Osteoblast (primary cell): ENCODE measurements at regions not wholly inside any gene's neighbourhood (a gene's known extent, or its start where the extent isn't known, plus 50 kb on each side); places are given as distances from the start of the nearest gene placed in this dataset.

Experiments
- DNase-seq: peaks from one replicate; pipeline ENCODE4 v3.0.0; 2011; ENCODE audit warnings: low spot score, mixed read lengths; ENCODE audit not compliant: insufficient read length; ENCODE audit errors: missing footprints
- H2AFZ ChIP-seq: 2 replicates; pipeline ENCODE4 v1.6.0; 2011; ENCODE audit warnings: mild to moderate bottlenecking, low read length
- H3K27ac ChIP-seq: 2 replicates; pipeline ENCODE4 v1.5.1; 2011; ENCODE audit warnings: mild to moderate bottlenecking, low read depth, low read length, moderate library complexity
- H3K27me3 ChIP-seq: 2 replicates; pipeline ENCODE4 v1.6.0; 2012; ENCODE audit warnings: mild to moderate bottlenecking, control low read depth, inconsistent platforms, low read length, moderate library complexity; ENCODE audit not compliant: insufficient read depth
- H3K36me3 ChIP-seq: 2 replicates; pipeline ENCODE4 v1.5.1; 2011; ENCODE audit warnings: mild to moderate bottlenecking, low read length, control low read depth, moderate library complexity; ENCODE audit not compliant: insufficient read depth
- H3K4me1 ChIP-seq: 2 replicates; pipeline ENCODE4 v1.5.1; 2011; ENCODE audit warnings: mild to moderate bottlenecking, low read length, control low read depth, moderate library complexity; ENCODE audit not compliant: insufficient read depth
- H3K4me2 ChIP-seq: 2 replicates; pipeline ENCODE4 v1.6.0; 2011; ENCODE audit warnings: mild to moderate bottlenecking, low read length; ENCODE audit not compliant: insufficient read depth
- H3K4me3 ChIP-seq: fragments of 200-600 bp; sonication (generic); 3 replicates; pipeline ENCODE4 v1.5.1; 2012; ENCODE audit warnings: mild to moderate bottlenecking, low read length, inconsistent platforms; ENCODE audit not compliant: insufficient read depth
- H3K79me2 ChIP-seq: 2 replicates; pipeline ENCODE4 v1.6.0; 2012; ENCODE audit warnings: mild to moderate bottlenecking, low read length, control low read depth, inconsistent platforms; ENCODE audit not compliant: insufficient read depth
- H3K9me3 ChIP-seq: 2 replicates; pipeline ENCODE4 v1.5.1; 2011; ENCODE audit warnings: low read depth, low read length, control low read depth
- H4K20me1 ChIP-seq: 2 replicates; pipeline ENCODE4 v1.6.0; 2012; ENCODE audit warnings: mild to moderate bottlenecking, low read length, control low read depth; ENCODE audit not compliant: insufficient read depth
- CTCF ChIP-seq: IDR thresholded peaks from 2 replicates; pipeline ENCODE4 v1.5.1; 2011; ENCODE audit warnings: mild to moderate bottlenecking, low read depth, low read length, moderate library complexity; ENCODE audit errors: extremely low read depth

GRCh38 chr7:33742999-33743587, 162.2 kb upstream of the BMPER start:
- no peaks in the 10 kb centered on the region for H3K9me3 ChIP-seq
- H3K27ac ChIP-seq: peak overlapping the region; percentile 78
- no peaks in the 10 kb centered on the region for H3K27me3 ChIP-seq
- H3K4me2 ChIP-seq: peak overlapping the region; percentile 42
- no peaks in the 10 kb centered on the region for H3K79me2 ChIP-seq
- peak overlapping the region; percentile 52 for H2AFZ ChIP-seq
- no peaks in the 10 kb centered on the region for H3K36me3 ChIP-seq
- H3K4me3 ChIP-seq: no peak overlapping the region
- no peaks in the 10 kb centered on the region for H4K20me1 ChIP-seq
- H3K4me1 ChIP-seq: peaks cover 25% of the 10 kb centered on the region
- TF ChIP-seq CTCF: no peak
- DNase-seq: peak; percentile 49

GRCh38 chr7:33743594-33743993, 161.7 kb upstream of the BMPER start:
- no peaks in the 10 kb centered on the region for H3K27me3 ChIP-seq
- H3K4me2 ChIP-seq: peak overlapping the region; percentile 42
- no peaks in the 10 kb centered on the region for H3K79me2 ChIP-seq
- no peaks in the 10 kb centered on the region for H3K9me3 ChIP-seq
- H3K27ac ChIP-seq: peak overlapping the region; percentile 78
- H3K4me1 ChIP-seq: peaks cover 25% of the 10 kb centered on the region
- H4K20me1 ChIP-seq: no peaks in the 10 kb centered on the region
- DNase-seq: peak; percentile 73
- H3K4me3 ChIP-seq: no peak overlapping the region
- TF ChIP-seq CTCF: no peak
- no peaks in the 10 kb centered on the region for H3K36me3 ChIP-seq
- peak overlapping the region; percentile 52 for H2AFZ ChIP-seq

GRCh38 chr7:33744293-33745075, 160.9 kb upstream of the BMPER start:
- H3K27me3 ChIP-seq: no peaks in the 10 kb centered on the region
- peaks cover 25% of the 10 kb centered on the region for H3K4me1 ChIP-seq
- no peaks in the 10 kb centered on the region for H3K36me3 ChIP-seq
- H3K4me3 ChIP-seq: no peak overlapping the region
- no peaks in the 10 kb centered on the region for H4K20me1 ChIP-seq
- peak overlapping the region; percentile 42 for H3K4me2 ChIP-seq
- no peaks in the 10 kb centered on the region for H3K79me2 ChIP-seq
- no peaks in the 10 kb centered on the region for H3K9me3 ChIP-seq
- DNase-seq: no peak
- peak overlapping the region; percentile 78 for H3K27ac ChIP-seq
- TF ChIP-seq CTCF: peak; percentile 23
- no peak overlapping the region for H2AFZ ChIP-seq

GRCh38 chr7:33745934-33746333, 159.4 kb upstream of the BMPER start:
- Histone ChIP-seq H3K36me3 (no peaks in the 10 kb centered on the region), H4K20me1 (no peaks in the 10 kb centered on the region), H3K27me3 (no peaks in the 10 kb centered on the region), H2AFZ (no peak overlapping the region), H3K27ac (no peak overlapping the region), H3K4me1 (peaks cover 37% of the 10 kb centered on the region), H3K79me2 (no peaks in the 10 kb centered on the region), H3K4me3 (no peak overlapping the region), H3K4me2 (no peak overlapping the region), H3K9me3 (no peaks in the 10 kb centered on the region)
- peak; percentile 86 for DNase-seq
- TF ChIP-seq CTCF: no peak
